CD4-positive, alpha-beta T cell treated with Interleukin-4 for 1 hour (primary cell): ENCODE measurements at regions not wholly inside any gene's neighbourhood (a gene's known extent, or its start where the extent isn't known, plus 50 kb on each side); places are given as distances from the start of the nearest gene placed in this dataset.
"Not testable (repeated sequence)": the region's sequence is repeated elsewhere in the genome, so short reads cannot be mapped to it uniquely, and the experiment has no call there.

Experiments used
- DNase-seq, 2 donors: peaks; one replicate each; pipeline ENCODE4 v3.0.0-alpha.2; 2020 to 2022

- no peak for DNase-seq
These were observed 162.4 kb upstream of the PRICKLE2 start for GRCh38 chr3:64387688-64388087.

GRCh38 chr3:64385277-64385676, 160.0 kb upstream of the PRICKLE2 start:
- no peak for DNase-seq

DNA sequence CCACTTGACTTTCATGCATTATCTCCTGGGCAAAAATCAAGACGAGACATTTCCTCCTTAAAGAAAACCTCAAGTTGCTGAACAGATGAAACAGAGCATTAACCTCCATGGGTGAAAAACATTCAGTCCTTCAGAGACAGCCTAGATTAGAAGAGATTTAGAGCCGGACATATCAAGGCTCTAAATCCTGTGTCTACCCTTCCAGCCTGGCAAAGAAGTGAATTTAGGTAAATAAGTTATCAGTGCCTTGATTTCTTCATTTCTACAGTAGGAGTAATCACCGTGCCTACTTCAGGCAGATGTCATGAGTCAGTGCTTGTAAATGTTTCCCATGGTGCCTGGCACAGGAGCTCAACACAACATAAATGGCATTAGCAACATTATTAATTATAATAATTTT, 159.3 kb upstream of the PRICKLE2 start:
- DNase-seq: no peak

DNA sequence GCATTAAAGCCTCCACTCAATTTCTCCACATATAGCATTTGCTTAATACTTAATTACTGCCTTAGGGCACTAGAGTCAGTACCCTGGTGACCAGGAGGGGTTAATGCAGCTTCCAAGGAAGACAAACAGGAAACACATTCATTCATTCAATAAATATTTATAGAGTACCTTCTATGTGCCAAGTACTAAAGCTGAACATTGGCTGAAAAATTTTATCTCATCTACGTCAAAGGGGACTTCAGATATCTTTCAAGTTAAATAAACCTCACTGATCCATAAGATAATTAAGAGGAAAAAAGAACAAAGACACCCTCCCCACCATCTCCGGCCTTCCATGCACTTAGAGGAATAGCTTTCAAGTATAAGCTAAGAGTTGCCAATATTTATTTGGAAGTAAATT, 156.9 kb upstream of the PRICKLE2 start:
- no peak for DNase-seq

- DNase-seq: no peak
These were observed 156.1 kb upstream of the PRICKLE2 start for GRCh38 chr3:64381367-64381766.

GRCh38 chr3:64380546-64380945, 155.3 kb upstream of the PRICKLE2 start:
- DNase-seq: no peak

DNA sequence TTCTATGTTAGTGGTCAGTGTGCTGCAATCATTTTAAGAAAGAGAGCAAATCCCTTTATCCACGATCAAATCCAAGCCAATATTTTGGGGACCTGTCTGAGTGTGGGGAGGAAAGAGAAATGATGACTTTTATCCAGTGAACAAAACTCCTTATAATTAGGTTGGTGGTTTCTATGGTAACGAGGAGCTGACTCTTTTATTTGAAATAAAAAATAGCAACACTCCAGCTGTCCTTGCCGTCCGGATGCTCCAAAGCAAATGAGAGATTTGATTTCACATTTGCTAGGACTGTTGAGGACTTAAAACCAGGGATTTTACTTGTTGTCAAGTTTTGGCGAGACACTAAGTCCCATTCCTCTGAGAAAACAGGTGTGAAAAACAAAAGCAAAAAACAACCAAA, 154.0 kb upstream of the PRICKLE2 start:
- DNase-seq: no peak

DNA sequence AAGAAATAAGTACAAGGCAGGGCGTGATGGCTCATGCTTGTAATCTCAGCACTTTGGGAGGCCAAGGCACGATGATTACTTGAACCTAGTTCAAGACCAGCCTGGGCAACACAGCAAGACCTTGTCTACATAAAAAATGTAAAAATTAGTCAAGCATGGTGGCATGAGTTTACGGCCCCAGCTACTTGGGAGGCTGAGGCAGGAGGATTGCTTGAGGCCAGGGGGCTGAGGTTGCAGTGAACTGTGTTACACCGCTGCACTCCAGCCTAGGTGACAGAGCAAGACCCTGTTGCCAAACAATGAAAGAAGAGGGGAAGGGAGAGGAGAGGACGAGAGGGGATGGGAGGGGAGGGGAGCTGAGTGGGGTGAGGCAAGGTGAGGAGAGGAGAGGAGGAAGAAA, 152.7 kb upstream of the PRICKLE2 start:
- no peak for DNase-seq

DNA sequence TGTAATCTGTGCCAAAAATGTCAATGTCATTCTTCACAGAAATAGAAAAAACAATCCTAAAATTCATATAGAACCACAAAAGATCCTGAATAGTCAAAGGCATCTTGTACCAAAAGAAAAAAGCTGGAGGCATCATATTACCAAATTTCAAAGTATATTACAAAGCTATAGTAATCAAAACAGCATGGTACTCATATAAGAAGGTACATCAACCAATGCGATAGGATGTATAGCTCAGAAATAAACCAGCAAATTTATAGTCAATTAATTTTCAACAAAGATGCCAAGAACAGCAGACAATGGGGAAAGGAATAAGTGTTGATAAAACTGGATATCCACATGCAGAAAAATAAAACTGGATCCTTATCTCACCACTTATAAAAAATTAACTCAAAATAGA, 150.5 kb upstream of the PRICKLE2 start:
- DNase-seq: no peak

DNA sequence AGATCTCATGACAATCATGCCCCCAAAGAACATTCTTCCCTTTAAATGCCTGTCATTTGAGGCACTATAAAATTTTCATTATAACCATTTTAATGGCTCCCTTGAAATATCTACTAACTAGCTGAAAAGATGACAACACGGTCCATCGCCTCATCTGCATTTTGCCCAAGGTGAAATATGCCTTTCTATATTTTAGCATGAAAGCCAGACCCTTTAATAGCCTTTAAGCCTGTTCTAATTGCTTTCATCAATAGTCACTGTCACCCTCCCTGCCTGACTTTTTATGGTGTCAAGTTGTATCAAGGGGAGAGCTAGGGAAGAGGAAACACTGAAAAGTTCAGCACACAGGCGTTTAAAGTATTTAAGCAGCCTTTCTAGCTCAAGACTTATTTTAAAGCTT, 144.1 kb upstream of the PRICKLE2 start:
- DNase-seq: no peak

DNA sequence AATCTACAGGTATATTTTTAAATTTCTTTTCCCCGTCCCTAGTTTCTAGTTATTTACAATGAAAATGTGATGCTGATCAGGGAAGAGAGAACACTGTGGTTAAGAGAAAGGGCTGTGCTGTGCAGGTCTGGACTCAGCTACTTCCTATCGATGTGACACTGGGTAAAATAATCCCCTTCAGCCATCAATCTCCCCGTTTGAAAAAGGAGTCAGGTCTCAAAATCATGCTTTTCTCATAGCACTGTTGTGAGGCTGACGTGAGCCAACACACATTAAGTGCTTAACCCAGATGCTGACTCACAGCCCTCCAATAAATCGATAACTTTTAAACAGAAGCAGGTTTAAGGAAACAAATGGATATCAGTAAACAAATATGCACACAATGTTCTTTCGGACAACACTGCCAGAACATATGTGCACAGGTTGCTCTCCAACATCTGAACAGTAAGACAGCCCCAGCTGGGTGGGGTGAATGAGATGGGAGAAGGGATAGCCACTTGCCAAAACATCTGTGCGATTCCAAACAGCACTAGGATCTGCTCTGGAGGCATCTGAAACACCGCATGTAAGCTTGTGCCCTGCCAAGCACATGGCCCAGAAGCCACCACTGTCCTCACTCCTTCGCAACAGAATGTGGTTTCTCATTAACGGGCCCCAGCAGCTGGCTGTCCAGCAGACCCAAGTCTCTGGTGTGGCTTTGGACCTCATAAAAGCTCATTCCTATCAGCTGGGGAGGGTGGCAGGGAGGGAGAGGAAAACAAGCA, 143.2 kb upstream of the PRICKLE2 start:
- DNase-seq: no peak

DNA sequence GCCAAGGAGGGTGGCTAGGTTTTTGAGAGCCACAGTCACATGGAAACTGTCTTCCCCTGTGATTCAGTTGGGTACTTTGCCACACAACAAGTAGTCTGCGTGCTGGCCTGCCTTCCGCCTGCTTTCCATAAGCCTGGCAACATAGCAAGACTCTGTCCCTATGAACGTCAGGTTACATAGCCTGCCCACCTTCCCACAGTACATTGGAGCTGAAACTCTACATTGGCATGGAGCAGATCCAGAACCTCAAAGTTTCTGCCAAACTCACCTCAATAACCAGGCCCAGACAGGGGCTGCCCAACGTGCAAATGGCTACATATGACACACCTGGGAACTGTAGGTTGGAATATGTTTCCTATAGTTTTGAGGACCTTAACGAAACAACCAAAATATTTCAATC, 140.6 kb upstream of the PRICKLE2 start:
- DNase-seq: no peak

DNA sequence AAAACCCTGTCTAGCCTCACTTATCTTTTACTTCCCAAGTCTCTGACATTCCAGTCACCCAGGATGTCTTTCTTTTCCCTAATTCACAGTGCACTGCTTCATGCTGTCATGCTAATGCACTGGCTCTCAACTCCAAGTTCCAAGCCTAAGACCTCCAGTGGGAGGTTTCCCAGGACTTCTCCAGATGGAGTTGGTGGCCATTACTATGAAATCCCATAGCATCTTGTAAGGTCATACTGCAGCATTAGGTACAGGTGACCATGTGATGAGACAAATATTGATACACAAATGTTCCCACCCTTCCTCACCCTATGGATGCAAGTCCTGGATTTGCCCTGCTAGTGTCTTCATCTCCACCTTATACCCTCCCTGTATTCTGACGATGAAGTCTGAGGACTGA, 138.6 kb upstream of the PRICKLE2 start:
- DNase-seq: no peak

DNA sequence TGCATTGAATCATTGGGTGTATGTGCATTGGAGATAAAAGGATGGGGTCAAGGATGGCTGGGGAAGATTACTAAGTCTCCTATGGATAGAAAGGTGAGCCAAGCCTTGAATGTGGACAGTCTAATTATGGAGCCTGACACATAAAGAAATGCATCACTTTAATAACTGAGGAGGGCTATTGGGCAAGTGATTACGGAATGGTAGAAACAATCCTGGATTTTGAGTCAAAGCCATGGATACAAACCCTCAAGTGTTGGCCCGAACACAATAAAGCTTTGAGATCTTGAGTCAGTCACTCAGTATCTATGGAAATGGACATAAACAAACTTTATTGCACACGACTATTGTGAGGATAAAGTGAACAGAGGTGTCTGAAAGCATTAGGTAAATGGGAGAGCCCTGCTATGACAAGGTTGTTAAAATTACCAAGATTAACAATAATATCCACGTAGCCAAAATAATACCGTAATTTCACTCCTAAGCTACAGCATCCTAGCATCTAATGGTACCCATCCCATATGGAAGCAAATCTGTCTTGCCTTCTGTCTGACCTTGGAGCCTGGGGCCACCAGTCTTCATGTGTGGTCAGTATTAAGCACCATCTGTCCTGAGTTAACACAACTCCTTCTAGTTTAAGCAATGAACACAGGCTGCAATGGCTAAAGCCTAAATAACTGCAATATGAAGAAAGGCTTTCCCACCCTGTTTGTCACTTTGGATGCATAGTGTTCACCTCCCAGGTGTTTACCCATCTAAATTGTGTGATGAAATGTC, 136.9 kb upstream of the PRICKLE2 start:
- no peak for DNase-seq

DNA sequence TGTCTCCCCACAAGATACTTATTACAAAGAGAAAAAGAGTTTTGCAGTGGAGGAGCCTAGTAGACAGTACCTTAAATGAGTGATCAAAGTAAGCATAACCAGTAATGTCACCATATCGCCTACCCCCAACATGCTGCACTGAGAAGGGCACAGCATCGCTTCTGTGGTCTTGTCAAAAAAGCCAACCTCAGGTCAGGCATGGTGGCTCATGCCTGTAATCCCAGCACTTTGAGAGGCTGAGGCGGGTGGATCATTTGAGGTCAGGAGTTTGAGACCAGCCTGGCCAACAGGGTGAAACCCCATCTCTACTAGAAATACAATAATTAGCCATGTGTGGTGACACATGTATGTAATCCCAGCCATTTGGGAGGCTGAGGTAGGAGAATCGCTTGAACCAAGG, 135.8 kb upstream of the PRICKLE2 start:
- DNase-seq: not testable (repeated sequence)

DNA sequence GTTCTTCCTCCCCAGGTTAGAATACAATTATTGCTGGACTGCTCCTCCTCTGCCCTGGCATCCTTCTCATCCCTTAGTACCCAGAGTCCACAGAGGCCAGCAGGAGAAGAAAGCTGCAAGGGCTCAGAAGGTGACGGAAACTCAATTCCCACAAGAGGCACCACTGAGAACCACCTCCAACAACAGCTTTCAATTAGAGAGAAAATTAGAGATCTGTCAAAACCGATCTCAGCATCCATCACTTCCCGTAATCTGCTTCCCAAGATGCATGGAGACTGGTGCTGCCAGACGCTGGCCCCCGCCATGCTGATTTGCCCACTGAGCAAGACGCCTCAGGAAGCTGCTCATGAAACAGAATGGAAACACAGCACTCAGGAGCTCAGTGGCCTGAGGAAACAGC, 135.0 kb upstream of the PRICKLE2 start:
- DNase-seq: no peak

DNA sequence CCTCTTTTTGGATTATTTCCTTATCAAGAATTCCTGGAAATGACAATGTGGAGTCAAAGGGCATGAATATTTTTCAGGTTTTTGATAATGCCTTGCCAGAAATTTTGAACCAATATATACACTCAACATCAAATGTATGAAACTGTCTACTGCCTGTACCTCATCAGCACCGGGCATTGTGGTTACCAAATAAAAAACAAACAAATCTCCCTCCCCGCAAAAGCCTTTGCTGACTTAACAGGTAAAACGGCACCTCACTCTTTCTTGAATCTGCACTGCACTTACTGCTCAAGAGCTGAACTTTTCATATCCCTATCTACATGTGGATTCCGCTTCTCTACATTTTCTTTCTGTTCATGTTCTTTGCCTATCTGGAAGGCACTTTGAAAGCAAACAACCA, 134.5 kb upstream of the PRICKLE2 start:
- DNase-seq: no peak

GRCh38 chr3:64358853-64359252, 133.6 kb upstream of the PRICKLE2 start:
- DNase-seq: no peak

- DNase-seq: no peak
These were observed 132.9 kb upstream of the PRICKLE2 start for GRCh38 chr3:64358176-64358575.

GRCh38 chr3:64357481-64357880, 132.2 kb upstream of the PRICKLE2 start:
- no peak for DNase-seq

GRCh38 chr3:64355401-64355807, 130.1 kb upstream of the PRICKLE2 start:
- DNase-seq: no peak

- no peak for DNase-seq
These were observed 129.7 kb upstream of the PRICKLE2 start for GRCh38 chr3:64354956-64355355.

- DNase-seq: no peak
These were observed 129.0 kb upstream of the PRICKLE2 start for GRCh38 chr3:64354221-64354620.

DNA sequence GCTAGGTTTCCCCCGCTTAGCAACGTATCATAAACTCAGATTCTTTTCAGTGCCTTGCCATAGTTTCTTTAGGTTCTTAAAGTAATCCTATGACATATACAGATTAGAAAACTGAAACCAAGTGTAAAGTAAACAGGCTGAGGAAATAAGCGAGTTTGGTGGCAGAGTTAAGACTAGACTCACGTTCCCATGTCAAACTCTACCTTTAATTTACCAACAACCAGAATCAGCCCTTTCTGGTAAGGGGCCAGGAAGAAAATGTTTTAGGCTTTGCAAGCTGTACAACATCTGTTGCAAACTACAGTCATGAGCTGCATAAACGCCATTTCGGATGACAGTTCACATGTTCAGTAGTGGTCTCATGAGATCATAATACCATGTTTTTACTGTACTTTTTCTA, 128.0 kb upstream of the PRICKLE2 start:
- no peak for DNase-seq

DNA sequence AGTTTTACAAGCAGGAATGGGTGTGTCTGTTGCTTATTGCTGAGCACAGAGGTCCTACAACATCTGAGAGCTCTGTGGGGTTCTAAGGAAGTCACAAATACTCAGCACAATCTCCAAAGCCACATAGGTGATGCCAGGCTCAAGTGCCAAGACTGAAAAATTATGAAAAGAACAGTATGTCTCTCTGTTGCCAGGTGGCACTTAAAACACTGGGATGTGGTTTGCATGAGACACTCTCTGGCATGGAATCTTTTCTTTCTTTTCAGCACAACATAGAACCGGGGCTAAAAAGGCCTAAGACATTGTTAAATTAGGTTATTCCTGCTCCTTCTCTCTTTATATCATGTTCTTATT, 127.3 kb upstream of the PRICKLE2 start:
- DNase-seq: no peak
